Thyroid gland (tissue), 4 donors: ENCODE measurements at regions not wholly inside any gene's neighbourhood (a gene's known extent, or its start where the extent isn't known, plus 50 kb on each side); places are given as distances from the start of the nearest gene placed in this dataset.

Source experiments
- DNase-seq, 2 donors: peaks; one replicate each; pipeline ENCODE4 v3.0.0-alpha.2; 2019
- H3K27ac ChIP-seq, 3 donors: fragments of 200-600 bp; sonication (generic); 1 replicate in 2 of 3; 2 replicates in 1 of 3; pipeline ENCODE4 v1.5.1; 2016 to 2019; ENCODE audit warnings: mild to moderate bottlenecking in 1 of 3, moderate library complexity in 1 of 3
- H3K27me3 ChIP-seq: fragments of 200-600 bp; sonication (generic); one replicate; pipeline ENCODE4 v1.5.1; 2019
- H3K36me3 ChIP-seq, 2 donors: fragments of 200-600 bp; sonication (generic); one replicate each; pipeline ENCODE4 v1.5.1; 2016 to 2019
- H3K4me1 ChIP-seq, 2 donors: fragments of 200-600 bp; sonication (generic); one replicate each; pipeline ENCODE4 v1.5.1; 2017 to 2019
- H3K4me3 ChIP-seq, 3 donors: fragments of 200-600 bp; sonication (generic); replicated peaks in 1 of 3; 1 replicate in 2 of 3; 2 replicates in 1 of 3; pipeline ENCODE4 v1.5.1; 2016; ENCODE audit warnings: mild to moderate bottlenecking in 1 of 3
- H3K9me3 ChIP-seq: fragments of 200-600 bp; sonication (generic); one replicate; pipeline ENCODE4 v1.5.1; 2017
- CTCF ChIP-seq, 6 experiments: fragments of 200-600 bp in 3 of 6; fragments of 450-650 bp in 3 of 6; sonication (generic) in 3 of 6; IDR thresholded peaks; one replicate each; pipeline ENCODE4 v1.5.1; 2016 to 2019; ENCODE audit warnings: antibody characterized with exemption in 6 of 6, mild to moderate bottlenecking in 2 of 6, inconsistent platforms in 1 of 6, moderate library complexity in 1 of 6
- POLR2A ChIP-seq, 2 donors: fragments of 450-650 bp; IDR thresholded peaks; one replicate each; pipeline ENCODE4 v1.6.1; 2017; ENCODE audit warnings: antibody characterized with exemption in 2 of 2, mild to moderate bottlenecking in 2 of 2, moderate library complexity in 1 of 2
- WGBS, 2 donors: methylation state at CpG; one replicate each; pipeline ENCODE4 v1.1.5; 2017; 5-methylcytosine and 5-hydroxymethylcytosine counted together
- intact Hi-C: fragments of 100-400 bp; cut with DNase I; formaldehyde crosslinking; loops from one replicate; pipeline ENCODE4 v1.15.1; 2023

GRCh38 chr21:27082431-27083010 lies 115.6 kb upstream of the ADAMTS5 start:
- no peaks in the 10 kb centered on the region for H3K4me1 ChIP-seq
- no peak for DNase-seq
- H3K27ac ChIP-seq = no peak overlapping the region
- H3K9me3 ChIP-seq = no peaks in the 10 kb centered on the region
- WGBS, 2 donors = 84 to 85% methylated on average over 4 of the region's 4 CpGs
- no peak overlapping the region for H3K4me3 ChIP-seq
- H3K27me3 ChIP-seq = no peaks in the 10 kb centered on the region
- no peak for TF ChIP-seq POLR2A (IDR thresholded peaks at IDR 0.05)
- intact Hi-C loops = no loop called here
- no peaks in the 10 kb centered on the region for H3K36me3 ChIP-seq

GRCh38 chr21:27079636-27080240 lies 112.8 kb upstream of the ADAMTS5 start:
- TF ChIP-seq CTCF (IDR thresholded peaks at IDR 0.05) (no peak), POLR2A (IDR thresholded peaks at IDR 0.05) (no peak)
- H3K4me1 ChIP-seq = no peaks in the 10 kb centered on the region
- no peak for DNase-seq
- H3K4me3 ChIP-seq = no peak overlapping the region
- H3K27me3 ChIP-seq = no peaks in the 10 kb centered on the region
- no peak overlapping the region for H3K27ac ChIP-seq
- intact Hi-C loops = no loop called here
- no peaks in the 10 kb centered on the region for H3K9me3 ChIP-seq
- no peaks in the 10 kb centered on the region for H3K36me3 ChIP-seq
- WGBS, 2 donors = 81 to 92% methylated on average over 5 of the region's 5 CpGs

DNA sequence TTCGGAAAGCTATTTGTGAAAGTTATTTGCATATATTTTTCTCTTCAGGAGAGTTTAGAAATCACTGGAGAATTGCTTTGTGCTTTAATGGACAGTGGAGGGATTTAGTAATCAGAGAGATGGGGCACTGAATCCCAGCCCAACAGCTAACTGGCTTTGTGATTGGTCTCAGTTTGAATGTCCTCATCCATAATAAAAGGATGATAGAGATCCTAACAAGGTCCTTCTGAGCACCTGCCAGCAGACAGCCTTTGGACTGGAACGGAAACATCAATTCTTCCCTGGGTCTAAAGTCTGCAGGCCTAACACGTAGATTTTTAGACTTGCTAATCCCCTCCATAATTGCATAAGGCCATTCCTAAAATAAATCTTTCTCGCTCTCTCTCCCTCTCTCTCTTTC lies 112.0 kb upstream of the ADAMTS5 start:
- TF ChIP-seq CTCF (IDR thresholded peaks at IDR 0.05) (no peak), POLR2A (IDR thresholded peaks at IDR 0.05) (no peak)
- H3K9me3 ChIP-seq = no peaks in the 10 kb centered on the region
- no peaks in the 10 kb centered on the region for H3K27me3 ChIP-seq
- H3K27ac ChIP-seq = no peak overlapping the region
- no peaks in the 10 kb centered on the region for H3K4me1 ChIP-seq
- H3K4me3 ChIP-seq = no peak overlapping the region
- intact Hi-C loops = no loop called here
- WGBS, 2 donors = 92 to 95% methylated on average over 3 to 4 of the region's 4 CpGs
- no peak for DNase-seq
- no peaks in the 10 kb centered on the region for H3K36me3 ChIP-seq

- intact Hi-C loops = no loop called here
- TF ChIP-seq POLR2A (IDR thresholded peaks at IDR 0.05) (no peak), CTCF (IDR thresholded peaks at IDR 0.05) (no peak)
- Histone ChIP-seq H3K36me3 (no peaks in the 10 kb centered on the region), H3K4me1 (no peaks in the 10 kb centered on the region), H3K27ac (no peak overlapping the region), H3K4me3 (no peak overlapping the region), H3K9me3 (no peaks in the 10 kb centered on the region), H3K27me3 (no peaks in the 10 kb centered on the region)
- no peak for DNase-seq
- 94 to 95% methylated on average over 4 of the region's 4 CpGs for WGBS, 2 donors
These were observed 110.6 kb upstream of the ADAMTS5 start for GRCh38 chr21:27077501-27077900.

- intact Hi-C loops = no loop called here
- Histone ChIP-seq H3K27me3 (no peaks in the 10 kb centered on the region), H3K9me3 (no peaks in the 10 kb centered on the region), H3K27ac (no peak overlapping the region), H3K36me3 (no peaks in the 10 kb centered on the region), H3K4me1 (no peaks in the 10 kb centered on the region), H3K4me3 (no peak overlapping the region)
- TF ChIP-seq CTCF (IDR thresholded peaks at IDR 0.05) (no peak), POLR2A (IDR thresholded peaks at IDR 0.05) (no peak)
- no peak for DNase-seq
These were observed 109.1 kb upstream of the ADAMTS5 start for GRCh38 chr21:27076025-27076424.
